Endothelial cell of umbilical vein (primary cell): ENCODE measurements at regions not wholly inside any gene's neighbourhood (a gene's known extent, or its start where the extent isn't known, plus 50 kb on each side); places are given as distances from the start of the nearest gene placed in this dataset.

ENCODE experiments used
- BruUV-seq: library from RNA; stranded (reverse); fragments of 400-500 nt; replicated peaks from 2 replicates; lab custom pipeline; 2021; lab: Mats Ljungman, UMichigan
- CTCF ChIA-PET: fragments of 300-600, 350-600 bp; sonication (Branson Sonifier 250); formaldehyde crosslinking; loops from one replicate; lab custom pipeline; 2021; ENCODE audit warnings: antibody characterized with exemption, inconsistent platforms; lab: Charles Lee
- POLR2A ChIA-PET: fragments of 300-600, 350-600 bp; sonication (Branson Sonifier 250); formaldehyde crosslinking; loops from one replicate; lab custom pipeline; 2021; ENCODE audit warnings: antibody characterized with exemption, inconsistent platforms; lab: Charles Lee
- DNase-seq: peaks from one replicate; pipeline ENCODE4 v3.0.0-alpha.2; 2011; ENCODE audit warnings: low read depth, low spot score
- FAIRE-seq: peaks from 2 replicates; lab custom pipeline; 2011; peaks lifted over from hg19 to GRCh38; lab: Jason Lieb, UNC
- H2AFZ ChIP-seq: 2 replicates; pipeline ENCODE4 v1.6.0; 2012; ENCODE audit warnings: low read depth, low read length, control low read depth, inconsistent platforms
- H3K27ac ChIP-seq: 2 replicates; pipeline ENCODE4 v1.5.1; 2011; ENCODE audit warnings: low read depth, mild to moderate bottlenecking, control low read depth, low read length, moderate library complexity; ENCODE audit not compliant: insufficient read depth
- H3K27me3 ChIP-seq, 2 experiments: 2 replicates each; pipeline versions ENCODE4 v1.6.0 to v1.6.1; 2011; ENCODE audit warnings: low read length in 2 of 2, mixed read lengths in 1 of 2; ENCODE audit not compliant: control insufficient read depth in 2 of 2, insufficient read depth in 2 of 2
- H3K36me3 ChIP-seq, 2 experiments: 2 replicates in 1 of 2; 3 replicates in 1 of 2; pipeline ENCODE4 v1.5.1; 2011; ENCODE audit warnings: low read length in 2 of 2, mild to moderate bottlenecking in 1 of 2, moderate library complexity in 1 of 2; ENCODE audit not compliant: control insufficient read depth in 2 of 2, insufficient read depth in 2 of 2; ENCODE audit errors: extremely low read depth in 1 of 2
- H3K4me1 ChIP-seq: 3 replicates; pipeline ENCODE4 v1.5.1; 2011; ENCODE audit warnings: mild to moderate bottlenecking, low read length; ENCODE audit not compliant: control insufficient read depth, insufficient read depth; ENCODE audit errors: extremely low read depth
- H3K4me2 ChIP-seq: 2 replicates; pipeline ENCODE4 v1.6.1; 2011; ENCODE audit warnings: low read length, control low read depth, mixed read lengths; ENCODE audit not compliant: insufficient read depth
- H3K4me3 ChIP-seq, 3 experiments: fragments of 200-600 bp in 1 of 3; sonication (generic), shearing (Covaris generic) in 1 of 3; replicated peaks in 1 of 3; 2 replicates each; pipeline ENCODE4 v1.5.1; 2011 to 2016; ENCODE audit warnings: control low read depth in 3 of 3, low read length in 3 of 3, mild to moderate bottlenecking in 2 of 3, inconsistent platforms in 1 of 3, low read depth in 1 of 3, moderate library complexity in 1 of 3; ENCODE audit not compliant: insufficient read depth in 1 of 3
- H3K79me2 ChIP-seq: 2 replicates; pipeline ENCODE4 v1.6.0; 2012; ENCODE audit warnings: low read length, inconsistent platforms; ENCODE audit not compliant: control insufficient read depth, insufficient read depth
- H3K9ac ChIP-seq: replicated peaks from 2 replicates; pipeline ENCODE3; 2011; ENCODE audit warnings: low read length, control low read depth; ENCODE audit not compliant: insufficient read depth; ENCODE audit errors: extremely low read depth
- H3K9me1 ChIP-seq: replicated peaks from 3 replicates; pipeline ENCODE4 v1.6.0; 2011; ENCODE audit warnings: mild to moderate bottlenecking, low read length; ENCODE audit not compliant: control insufficient read depth, insufficient read depth; ENCODE audit errors: extremely low read depth
- H3K9me3 ChIP-seq: replicated peaks from 2 replicates; pipeline ENCODE4 v1.5.1; 2012; ENCODE audit warnings: low read length, inconsistent platforms; ENCODE audit not compliant: control insufficient read depth, insufficient read depth
- H4K20me1 ChIP-seq: replicated peaks from 2 replicates; pipeline ENCODE3; 2011; ENCODE audit warnings: mild to moderate bottlenecking, low read length; ENCODE audit not compliant: control insufficient read depth, insufficient read depth; ENCODE audit errors: extremely low read depth
- CTCF ChIP-seq, 2 donors: IDR thresholded peaks; 1 replicate in 1 of 2; 2 replicates in 1 of 2; pipeline ENCODE4 v1.5.1; 2011; ENCODE audit warnings: low read length in 2 of 2, mild to moderate bottlenecking in 2 of 2, moderate library complexity in 2 of 2, control low read depth in 1 of 2, inconsistent platforms in 1 of 2, low read depth in 1 of 2; ENCODE audit not compliant: insufficient read depth in 1 of 2; ENCODE audit errors: extremely low read depth in 1 of 2
- EZH2 ChIP-seq: IDR thresholded peaks from 2 replicates; pipeline ENCODE4 v1.6.1; 2012; ENCODE audit warnings: borderline replicate concordance, low read depth, mild to moderate bottlenecking, moderate library complexity, low read length, inconsistent platforms; ENCODE audit not compliant: severe bottlenecking
- FOS ChIP-seq: IDR thresholded peaks from 2 replicates; pipeline ENCODE4 v1.6.1; 2011; ENCODE audit warnings: mild to moderate bottlenecking, low read length, moderate library complexity, borderline replicate concordance; ENCODE audit not compliant: insufficient read depth
- GATA2 ChIP-seq: IDR thresholded peaks from 2 replicates; pipeline ENCODE4 v1.7.0; 2011; ENCODE audit warnings: low read depth, mild to moderate bottlenecking, moderate library complexity, mixed read lengths, low read length; ENCODE audit not compliant: insufficient read length, insufficient read depth
- JUN ChIP-seq: IDR thresholded peaks from 2 replicates; pipeline ENCODE4 v1.6.1; 2011; ENCODE audit warnings: borderline replicate concordance, low read depth; ENCODE audit not compliant: insufficient read length, insufficient read depth
- MAX ChIP-seq: IDR thresholded peaks from 2 replicates; pipeline ENCODE4 v1.6.1; 2011; ENCODE audit not compliant: insufficient read depth, insufficient read length
- MYC ChIP-seq: IDR thresholded peaks from one replicate; pipeline ENCODE4 v1.6.1; 2011; ENCODE audit warnings: mild to moderate bottlenecking, low read depth, low read length
- POLR2A ChIP-seq: IDR thresholded peaks from 2 replicates; pipeline ENCODE4 v1.6.1; 2012; ENCODE audit warnings: low read depth, mild to moderate bottlenecking, control low read depth, low read length
- POLR2AphosphoS5 ChIP-seq: IDR thresholded peaks from 2 replicates; pipeline ENCODE4 v1.6.1; 2012; ENCODE audit warnings: low read depth, mild to moderate bottlenecking, control low read depth, low read length, moderate library complexity; ENCODE audit not compliant: insufficient read depth
- dilution Hi-C: fragments of 300-500 bp; cut with MboI; formaldehyde crosslinking; loops from one replicate; pipeline ENCODE4 v1.15.0; 2019; ENCODE audit warnings: low sequenced_read_pairs; ENCODE audit not compliant: extremely low pct_ligation_motif_present
- intact Hi-C: fragments of 100-400 bp; cut with micrococcal nuclease; formaldehyde crosslinking; loops from one replicate; pipeline ENCODE4 v1.10.0; 2022

GRCh38 chr13:111973186-111973585 lies 93.8 kb upstream of the SOX1 start:
- ChIA-PET POLR2A (no interaction called here), CTCF (no interaction called here)
- Histone ChIP-seq H3K4me1 (no peaks in the 10 kb centered on the region), H3K4me3 (no peak overlapping the region), H3K9me1 (no peaks in the 10 kb centered on the region), H3K36me3 (no peaks in the 10 kb centered on the region), H3K27ac (no peak overlapping the region), H3K4me2 (no peak overlapping the region), H3K9me3 (peaks cover 15% of the 10 kb centered on the region), H4K20me1 (no peaks in the 10 kb centered on the region), H3K27me3 (no peaks in the 10 kb centered on the region), H2AFZ (no peak overlapping the region), H3K9ac (no peak overlapping the region), H3K79me2 (no peaks in the 10 kb centered on the region)
- dilution Hi-C loops = no loop called here
- BruUV-seq = no TSS peak
- FAIRE-seq (no peak), DNase-seq (no peak)
- intact Hi-C loops = no loop called here
- TF ChIP-seq MYC = no peak
- TF ChIP-seq GATA2 = no peak
- no peak for TF ChIP-seq EZH2
- TF ChIP-seq POLR2AphosphoS5 = no peak
- TF ChIP-seq JUN = no peak
- TF ChIP-seq FOS = no peak
- no peak for TF ChIP-seq POLR2A
- no peak for TF ChIP-seq CTCF (IDR thresholded peaks at IDR 0.05; ENCODE audit: extremely low read depth in 1 of 2, insufficient read depth in 1 of 2, low read depth in 1 of 2, low read length in 2 of 2)
- no peak for TF ChIP-seq MAX
